CD4-positive, alpha-beta T cell treated with Interleukin-4 for 4 hours (primary cell): ENCODE measurements at regions not wholly inside any gene's neighbourhood (a gene's known extent, or its start where the extent isn't known, plus 50 kb on each side); places are given as distances from the start of the nearest gene placed in this dataset.
"Not testable (repeated sequence)": the region's sequence is repeated elsewhere in the genome, so short reads cannot be mapped to it uniquely, and the experiment has no call there.

Experiments used
- DNase-seq: peaks from one replicate; pipeline ENCODE4 v3.0.0-alpha.2; 2020

DNA sequence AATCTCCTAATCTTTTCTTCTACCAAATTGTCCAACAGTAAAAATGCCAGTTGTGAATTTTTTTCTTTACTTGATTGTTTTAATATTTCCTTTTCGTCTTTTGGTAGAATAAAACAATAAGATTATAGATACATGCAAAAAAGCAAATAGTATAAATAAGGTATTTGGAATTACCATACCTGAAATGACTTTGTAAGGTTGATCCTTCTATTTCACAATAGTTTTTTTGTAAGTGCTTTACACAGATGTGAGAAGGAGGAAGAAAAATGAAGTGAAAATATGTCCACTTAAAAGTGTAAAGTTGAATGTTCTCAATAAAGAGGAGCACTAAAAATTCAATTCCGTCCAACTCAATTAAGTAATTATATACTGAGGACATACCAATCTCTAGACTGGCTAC lies 457.6 kb downstream of the UTRN start:
- DNase-seq, result no peak

DNA sequence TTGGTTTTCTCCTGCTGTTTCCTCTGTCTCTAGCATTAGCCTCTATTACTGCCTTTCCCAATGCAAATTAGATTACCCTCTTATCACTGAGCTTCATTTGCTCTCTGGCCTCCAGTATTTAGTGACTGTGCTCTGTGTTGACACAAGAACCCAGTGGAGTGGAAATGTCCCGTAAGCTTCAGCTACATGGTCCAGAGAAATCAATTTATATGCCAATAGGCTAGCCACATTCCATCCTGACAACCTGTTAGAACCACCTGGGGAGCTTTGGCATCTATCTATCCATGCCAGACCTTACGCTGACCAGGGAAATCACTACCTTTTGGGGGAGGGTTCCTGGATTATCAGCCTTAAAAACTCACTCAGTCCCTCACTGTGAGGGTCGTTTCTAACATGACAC lies 459.6 kb downstream of the UTRN start:
- DNase-seq, result no peak

DNA sequence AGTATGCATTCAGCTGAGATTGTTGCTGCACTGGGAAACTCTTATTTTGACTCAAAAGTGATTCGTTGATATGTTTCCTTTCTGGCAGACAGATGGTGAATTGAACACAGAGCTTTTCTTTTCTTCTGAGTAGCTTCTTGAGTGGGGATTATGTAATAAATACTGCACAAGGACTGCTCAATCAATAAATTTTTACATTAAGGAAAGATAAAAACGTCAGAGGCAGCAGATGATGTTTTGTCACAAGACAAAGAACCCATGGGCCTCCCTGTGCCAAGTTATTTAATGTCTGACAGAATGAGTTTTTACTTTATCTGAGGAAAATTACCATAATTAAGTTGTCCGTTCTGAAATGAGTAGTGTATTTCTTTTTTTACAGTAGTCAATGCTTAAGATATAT lies 460.3 kb downstream of the UTRN start:
- DNase-seq, result no peak

DNA sequence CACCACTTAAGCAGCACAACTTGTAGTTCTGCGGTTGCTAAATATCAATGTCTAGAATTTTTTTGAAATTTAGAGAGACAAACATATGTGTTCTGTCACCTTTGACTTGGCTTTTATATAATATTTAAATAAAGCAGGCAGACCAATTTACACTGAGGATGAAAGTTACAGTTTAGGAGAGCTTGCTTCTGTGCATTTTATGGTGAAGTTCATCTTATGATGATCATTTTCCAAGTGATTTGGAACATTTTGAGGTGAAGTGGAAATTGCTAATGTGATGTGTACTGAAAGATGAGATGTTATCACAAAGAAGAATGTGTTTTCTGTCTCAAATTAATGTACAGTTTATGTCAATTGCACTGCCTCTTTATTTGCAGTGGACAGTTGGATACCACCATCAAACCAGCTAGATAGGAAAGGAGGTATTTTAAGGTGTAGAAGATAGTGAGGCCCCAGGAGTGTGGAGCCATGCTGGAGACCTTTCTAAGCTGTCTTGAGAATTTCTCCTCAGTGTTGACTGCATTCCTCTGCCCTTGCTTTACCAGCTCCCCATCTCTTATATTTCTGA lies 461.9 kb downstream of the UTRN start:
- DNase-seq, result no peak

DNA sequence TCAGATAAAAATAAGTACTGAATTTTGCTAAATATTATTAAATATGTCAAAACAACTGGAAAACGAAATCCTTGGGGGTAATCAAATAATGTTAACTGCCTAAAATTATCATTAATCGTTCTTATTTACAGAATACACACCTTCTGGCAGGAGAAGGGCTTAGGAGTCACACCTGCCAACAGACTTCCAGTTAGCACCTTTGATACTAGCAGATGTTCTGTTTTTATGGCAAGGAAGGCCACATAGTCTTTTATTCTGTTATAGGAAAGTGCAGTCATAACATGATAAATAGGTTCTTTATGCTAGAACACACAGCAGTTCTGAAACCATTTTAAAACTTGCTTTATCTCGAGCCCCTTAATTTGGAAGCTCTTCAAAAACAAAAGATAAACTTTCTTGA lies 464.1 kb downstream of the UTRN start:
- no peak for DNase-seq

DNA sequence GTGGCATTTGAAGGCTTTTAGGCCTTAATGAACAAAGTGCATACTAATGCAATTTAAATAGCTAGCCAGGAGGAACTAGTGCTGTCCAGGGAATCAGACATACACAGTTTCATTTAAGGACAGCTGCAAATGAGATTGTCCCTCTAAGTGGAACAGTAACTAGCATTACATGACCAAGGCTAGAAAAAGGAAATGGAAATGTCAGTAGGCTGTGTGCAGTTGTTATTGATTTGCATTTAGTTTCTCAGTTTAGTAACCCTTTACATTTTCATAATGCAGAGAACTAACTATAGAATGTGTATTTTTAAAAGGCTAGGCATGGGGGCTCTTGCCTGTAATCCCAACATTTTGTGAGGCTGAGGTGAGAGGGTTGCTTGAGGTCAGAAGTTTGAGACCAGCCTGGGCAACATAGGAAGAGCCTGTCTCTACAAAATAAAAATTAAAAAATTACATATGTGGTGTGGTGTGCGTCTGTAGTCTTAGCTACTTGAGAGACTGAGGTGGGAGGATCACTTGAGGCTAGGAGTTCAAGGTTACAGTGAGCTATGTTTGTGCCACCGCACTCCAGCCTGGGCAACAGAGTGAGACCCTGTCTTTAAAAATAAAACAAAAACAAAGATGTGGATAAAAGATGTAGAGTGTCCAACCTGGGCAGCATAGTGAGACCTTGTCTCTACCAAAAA lies 468.0 kb downstream of the UTRN start:
- no peak for DNase-seq

DNA sequence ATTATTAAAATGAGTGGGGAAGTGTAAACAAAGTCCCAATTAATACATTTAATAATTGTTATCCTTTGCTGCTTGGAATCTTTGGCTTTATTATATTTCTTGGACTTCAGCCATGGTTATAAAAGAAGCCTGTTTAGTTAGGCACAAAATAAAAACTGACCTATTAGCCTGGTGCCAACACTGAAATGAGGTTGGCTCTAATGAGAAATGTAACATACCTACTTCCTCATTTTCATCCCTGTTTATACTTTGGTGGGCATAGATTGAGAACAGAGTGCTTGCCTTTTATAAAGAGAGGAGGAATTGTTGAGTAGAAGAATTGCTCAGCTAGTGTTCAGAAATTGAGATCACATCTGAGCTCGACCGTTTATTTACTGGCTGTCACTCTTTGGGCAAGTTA lies 471.3 kb downstream of the UTRN start:
- no peak for DNase-seq

DNA sequence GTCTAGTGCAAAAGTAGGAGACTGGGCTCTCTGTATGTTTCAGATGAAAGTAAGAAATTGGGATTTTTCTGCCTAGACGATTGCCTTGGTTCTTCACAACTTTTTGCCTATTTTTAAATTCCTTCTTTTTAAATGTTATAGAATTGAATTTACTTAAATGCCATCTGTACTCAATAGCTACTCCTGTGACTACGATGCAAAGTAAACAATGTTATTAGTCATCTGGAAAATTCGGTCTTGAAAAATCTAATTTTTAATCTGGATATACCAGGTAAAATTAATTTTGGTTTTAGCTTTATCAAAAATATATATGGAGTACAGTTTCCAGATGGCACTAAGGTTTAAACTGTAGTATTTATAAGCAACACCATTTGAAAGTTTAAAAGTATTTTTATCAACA lies 472.2 kb downstream of the UTRN start:
- DNase-seq, result no peak

DNA sequence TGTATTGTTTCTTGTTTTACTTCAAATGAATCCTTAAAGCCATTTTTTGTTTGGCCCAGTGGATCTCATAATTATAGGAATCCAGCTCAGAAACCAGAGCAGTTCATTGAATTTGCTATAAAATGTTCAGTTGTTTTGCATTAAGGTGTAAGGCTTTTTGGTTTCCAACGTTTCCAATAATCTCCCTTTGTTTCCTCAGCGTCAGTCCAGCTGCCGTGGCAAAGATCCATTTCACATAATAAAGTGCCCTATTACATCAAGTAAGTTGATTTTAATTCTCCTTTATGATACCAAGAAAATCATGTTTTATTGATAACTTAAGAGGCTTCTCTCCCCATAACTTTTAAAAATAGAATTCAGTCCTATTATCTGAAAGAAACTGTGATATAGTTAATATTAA lies 472.6 kb downstream of the UTRN start:
- no peak for DNase-seq

DNA sequence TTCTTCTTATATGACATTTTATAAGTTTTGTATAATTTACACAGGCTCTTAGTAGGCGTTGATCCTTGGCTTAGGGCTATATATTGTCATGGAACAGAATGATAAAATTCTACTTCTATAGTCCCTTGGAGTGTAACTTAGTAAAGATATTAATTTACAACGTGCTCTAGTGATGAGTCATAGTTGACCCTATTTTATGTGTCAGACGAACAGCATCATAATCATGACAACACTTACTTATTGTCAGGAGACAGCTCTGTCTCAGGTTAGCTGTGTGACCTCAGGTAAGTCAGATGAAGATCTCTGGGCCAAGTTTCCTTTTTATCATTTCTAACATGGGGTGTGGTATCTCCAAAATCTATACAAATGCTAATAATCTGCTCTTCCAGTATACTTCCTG lies 473.5 kb downstream of the UTRN start:
- peak; percentile 4 for DNase-seq

DNA sequence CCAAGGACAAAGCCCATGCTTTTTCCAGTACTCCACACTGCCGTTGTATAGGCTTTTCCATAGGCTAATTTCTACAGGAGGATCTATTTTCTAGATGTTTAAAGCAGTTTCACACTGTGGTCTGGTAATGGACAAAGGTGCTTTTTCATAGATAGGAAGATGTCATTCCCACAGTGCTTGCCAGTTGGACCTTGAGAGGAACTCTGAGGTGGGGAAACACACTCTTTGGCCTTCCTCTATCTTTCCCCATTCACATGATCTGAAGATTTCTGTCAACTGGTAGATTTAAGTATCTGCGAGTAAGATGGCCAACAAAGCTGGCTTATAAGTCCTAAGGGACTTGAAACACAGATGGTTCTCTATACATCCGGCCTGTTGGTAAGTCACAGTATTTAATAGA lies 477.3 kb downstream of the UTRN start:
- DNase-seq, result no peak

DNA sequence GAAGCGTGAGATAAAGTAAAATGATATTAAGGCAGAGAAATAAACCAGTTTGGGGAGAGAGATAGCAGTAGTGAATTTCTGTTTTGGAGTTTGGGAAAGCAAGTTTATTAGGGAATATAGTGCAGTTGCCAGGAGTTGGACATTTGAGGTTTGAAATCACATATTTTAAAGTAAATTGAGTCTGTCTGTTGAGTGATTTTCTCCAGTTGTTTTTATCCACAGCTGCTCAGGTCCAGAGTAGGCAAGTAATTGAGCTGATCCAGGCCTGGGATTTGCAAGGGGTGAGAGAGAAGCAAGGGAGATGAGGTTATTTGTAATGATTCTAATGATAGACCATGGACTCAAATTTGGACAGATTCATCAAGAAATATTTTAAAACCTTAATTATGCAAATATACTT lies 481.9 kb downstream of the UTRN start:
- DNase-seq, result no peak

DNA sequence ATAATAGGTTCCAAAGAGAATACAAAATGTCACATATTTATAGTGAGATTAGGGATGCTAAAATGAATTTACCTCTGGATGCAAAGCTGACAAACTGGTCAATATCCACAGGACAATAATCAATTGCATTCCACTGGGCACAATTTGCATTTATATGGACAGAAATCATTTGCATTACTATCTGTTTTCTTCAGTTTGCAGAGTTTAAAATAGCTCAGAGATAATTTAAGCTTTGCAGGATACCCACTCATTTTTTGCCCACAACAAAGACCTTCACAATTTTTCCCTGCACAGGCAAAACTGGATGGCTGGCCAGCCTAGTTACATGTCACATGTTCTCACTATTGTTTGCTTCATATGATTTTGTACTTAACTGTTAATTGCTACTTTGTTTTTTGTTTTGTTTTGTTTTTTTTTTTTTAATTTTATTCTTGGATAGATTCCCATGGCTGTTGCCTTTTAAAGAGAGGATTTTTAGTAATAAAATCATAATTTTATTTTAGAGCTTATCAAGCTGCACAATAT lies 483.5 kb downstream of the UTRN start:
- no peak for DNase-seq

DNA sequence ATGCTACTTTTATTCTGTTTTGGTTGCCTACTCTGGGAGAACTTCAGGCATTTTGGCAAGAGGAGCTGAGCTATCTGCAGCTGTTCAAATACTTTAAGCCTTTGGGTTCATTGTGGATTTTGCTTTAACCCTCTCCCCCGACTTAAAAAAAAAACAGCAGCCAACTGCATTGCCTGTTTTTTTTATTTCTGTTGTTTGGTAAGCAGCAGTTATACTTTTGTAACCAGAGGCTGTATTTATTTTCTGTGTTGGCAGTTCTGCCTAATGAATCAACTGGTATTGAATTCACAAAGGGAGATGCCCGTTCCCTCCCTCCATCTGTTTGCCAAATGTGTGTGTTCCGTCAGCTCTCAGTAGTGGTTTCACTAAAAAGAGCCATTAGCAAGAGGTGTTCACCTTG lies 484.0 kb downstream of the UTRN start:
- DNase-seq, result no peak

DNA sequence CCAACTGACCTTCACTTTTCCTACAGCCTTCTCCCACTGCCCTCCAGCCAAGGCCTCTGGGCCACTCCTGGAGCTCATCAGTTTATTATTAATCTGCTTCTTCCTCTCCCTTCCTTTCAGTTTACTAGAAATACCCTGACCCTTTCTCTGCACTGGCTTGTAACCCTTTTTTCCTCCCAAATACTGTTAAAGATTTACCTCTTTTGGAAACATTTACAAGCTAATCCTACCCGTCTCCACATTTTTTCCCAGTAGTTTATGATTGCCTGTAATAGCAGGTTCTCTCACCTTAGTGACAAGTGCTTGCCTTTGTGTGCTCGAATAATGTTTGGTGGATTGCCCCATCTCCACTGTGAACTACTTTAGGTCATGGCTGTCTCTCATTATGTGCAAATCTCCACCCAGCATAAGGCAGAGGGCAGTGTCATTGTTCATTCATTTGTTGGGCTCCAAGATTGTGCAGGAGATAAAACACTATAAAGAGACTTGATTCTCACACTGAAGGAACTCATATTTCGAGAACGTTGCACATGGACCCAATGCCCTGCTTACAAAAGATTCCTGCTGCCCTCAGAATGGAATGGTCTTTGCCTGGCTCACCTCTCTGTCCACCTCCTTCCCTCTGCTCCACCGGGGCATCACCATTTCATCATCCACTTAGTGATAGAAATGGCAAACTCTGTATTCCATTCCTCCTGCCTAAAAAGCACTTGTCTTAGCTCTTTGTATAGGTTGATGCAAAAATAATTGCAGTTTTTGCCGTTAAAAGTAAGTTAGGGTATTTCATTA lies 491.1 kb downstream of the UTRN start:
- no peak for DNase-seq

DNA sequence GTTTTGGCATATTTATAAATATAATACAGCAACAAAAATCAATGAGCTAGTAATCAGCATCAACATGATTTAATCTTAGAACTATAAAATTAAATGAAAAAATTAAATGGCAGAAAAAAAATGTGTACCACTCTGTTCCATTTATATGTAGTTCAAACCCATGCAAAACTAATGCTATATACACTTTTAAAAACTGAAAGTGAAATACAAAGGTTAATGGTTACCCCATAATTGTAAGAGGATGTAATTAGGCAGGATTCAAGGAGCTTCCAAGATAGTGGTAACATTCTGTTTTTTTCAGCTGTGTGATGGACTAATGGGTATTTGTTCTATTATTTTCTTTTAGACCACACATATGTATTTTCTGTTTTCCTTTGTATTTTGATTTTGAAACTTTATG lies 492.1 kb downstream of the UTRN start:
- no peak for DNase-seq

DNA sequence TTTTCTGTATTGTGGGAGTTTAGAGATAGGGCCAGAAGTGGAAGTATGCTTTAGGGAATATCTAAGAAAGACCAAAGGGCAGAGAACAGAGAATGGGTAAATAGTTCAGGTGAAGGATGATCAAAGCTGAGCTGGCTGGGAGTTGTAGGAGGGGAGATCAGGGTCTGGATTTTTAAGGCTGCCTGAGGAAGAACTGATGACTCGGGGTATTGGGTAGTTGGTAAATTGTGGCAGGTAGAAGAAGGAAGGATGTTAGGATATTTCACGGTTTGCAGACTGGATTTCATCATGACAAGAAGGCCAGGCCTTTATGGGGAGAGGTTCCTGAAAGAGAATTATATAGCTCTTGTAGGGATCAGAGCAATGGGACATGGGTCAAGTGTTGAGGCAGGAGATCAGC lies 492.9 kb downstream of the UTRN start:
- no peak for DNase-seq

DNA sequence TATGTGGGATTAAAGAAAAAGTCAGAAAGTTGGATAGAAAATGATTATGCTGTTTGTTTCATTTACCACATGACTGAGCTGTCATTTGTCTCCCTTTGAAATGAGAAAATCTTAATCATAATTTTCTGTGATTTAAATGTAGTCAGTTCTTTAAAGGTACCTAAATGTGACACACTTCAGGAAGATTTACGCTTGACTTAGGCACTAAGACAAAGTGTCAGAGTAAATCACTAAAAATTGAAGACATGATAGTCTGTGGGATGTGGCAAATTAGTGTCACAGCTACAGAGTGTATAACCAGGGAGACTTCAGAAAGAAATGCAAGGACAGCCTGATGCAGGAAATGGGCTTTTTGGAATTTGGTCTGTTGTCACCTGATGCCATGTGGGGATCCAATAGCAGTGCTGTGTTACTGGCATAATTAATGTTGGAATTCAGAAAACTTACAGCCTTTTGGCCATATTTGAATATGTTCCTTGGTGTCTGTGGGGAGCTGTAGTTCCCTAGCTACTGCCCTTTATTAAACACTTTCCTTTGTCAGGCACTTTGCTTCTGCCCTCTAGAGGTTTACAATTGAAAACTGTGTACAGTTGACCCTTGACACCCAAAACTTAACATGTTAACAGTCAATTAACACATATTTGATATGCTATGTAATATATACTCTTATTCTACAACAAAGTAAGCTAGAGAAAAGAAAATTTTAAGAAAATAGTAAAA lies 493.8 kb downstream of the UTRN start:
- no peak for DNase-seq

DNA sequence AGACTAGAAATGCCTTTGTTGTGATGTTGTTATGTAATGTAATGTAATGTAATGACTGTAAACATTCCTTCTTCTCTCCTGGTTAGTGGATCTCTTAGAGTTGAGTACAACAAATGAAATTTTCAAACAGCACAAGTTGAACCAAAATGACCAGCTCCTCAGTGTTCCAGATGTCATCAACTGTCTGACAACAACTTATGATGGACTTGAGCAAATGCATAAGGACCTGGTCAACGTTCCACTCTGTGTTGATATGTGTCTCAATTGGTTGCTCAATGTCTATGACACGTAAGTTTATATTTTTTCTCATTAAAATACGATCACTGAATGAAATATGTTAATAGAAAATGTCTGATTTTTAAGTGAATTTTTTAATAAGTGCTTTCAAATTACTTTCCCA lies 496.7 kb downstream of the UTRN start:
- no peak for DNase-seq

DNA sequence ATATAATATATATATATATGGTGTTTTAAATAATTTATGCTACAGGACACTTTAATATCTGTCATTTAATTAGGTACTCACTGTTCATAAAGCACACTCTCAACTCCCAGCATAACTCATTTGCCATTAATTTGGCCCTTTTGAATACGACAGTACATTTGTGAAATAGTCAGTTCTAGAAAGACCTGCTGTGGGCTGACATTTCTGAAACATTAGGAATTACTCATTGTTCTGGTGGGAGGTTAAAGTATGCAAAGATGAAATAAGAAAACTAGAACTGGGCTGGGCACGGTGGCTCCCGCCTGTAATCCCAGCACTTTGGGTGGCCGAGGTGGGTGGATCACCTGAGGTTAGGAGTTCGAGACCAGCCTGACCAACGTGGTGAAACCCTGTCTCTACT lies 497.5 kb downstream of the UTRN start:
- no peak for DNase-seq

DNA sequence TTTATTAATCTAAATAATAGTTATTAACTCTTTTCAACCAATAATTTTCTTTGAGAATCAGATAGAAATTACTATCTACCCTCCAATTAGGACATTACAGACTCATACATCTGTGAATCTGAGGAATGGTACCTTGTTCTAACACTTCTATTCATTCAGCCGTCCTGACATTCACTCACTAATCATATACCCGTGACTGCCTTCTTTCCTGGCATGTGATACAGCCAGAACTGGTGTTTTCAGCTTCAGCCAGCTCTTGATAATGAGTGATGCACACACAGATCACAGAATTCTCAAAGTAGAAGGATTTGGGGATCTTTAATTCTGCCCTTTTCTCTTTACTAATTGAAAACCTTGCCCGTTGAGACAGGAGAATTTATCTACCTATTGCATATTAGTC lies 499.9 kb downstream of the UTRN start:
- DNase-seq, result no peak

DNA sequence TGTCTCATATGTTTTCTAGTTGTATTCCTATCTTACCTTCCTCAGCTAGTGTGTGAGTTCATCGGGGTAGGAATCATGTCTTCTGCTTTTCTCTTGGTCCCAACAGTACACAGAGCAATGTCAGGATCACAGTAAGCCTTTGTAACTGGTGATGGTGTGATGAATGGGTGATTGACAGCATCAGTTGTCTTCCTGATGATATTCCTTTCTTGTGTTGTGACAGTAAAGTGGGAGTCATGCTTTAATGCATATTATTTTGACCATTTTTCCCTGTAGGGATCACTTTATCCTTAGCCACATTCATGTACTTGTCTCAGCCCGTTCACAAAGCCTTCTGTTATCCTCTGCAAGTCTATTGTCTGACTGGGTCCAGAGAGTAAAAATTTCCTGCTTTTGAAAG lies 501.7 kb downstream of the UTRN start:
- no peak for DNase-seq

DNA sequence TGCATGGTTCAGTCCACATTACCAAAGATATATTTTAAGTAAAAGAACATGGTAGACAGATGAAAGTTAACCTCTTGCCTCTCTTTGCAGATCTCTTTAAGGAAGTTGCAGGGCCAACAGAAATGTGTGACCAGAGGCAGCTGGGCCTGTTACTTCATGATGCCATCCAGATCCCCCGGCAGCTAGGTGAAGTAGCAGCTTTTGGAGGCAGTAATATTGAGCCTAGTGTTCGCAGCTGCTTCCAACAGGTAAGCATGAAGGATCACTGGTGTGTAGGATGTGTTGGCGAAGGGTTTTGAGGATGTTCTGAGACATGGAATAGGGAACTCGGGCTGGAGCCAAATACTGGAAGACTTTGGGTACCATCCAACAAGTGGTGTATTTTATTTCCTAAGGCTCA lies 508.6 kb downstream of the UTRN start:
- DNase-seq, result no peak

DNA sequence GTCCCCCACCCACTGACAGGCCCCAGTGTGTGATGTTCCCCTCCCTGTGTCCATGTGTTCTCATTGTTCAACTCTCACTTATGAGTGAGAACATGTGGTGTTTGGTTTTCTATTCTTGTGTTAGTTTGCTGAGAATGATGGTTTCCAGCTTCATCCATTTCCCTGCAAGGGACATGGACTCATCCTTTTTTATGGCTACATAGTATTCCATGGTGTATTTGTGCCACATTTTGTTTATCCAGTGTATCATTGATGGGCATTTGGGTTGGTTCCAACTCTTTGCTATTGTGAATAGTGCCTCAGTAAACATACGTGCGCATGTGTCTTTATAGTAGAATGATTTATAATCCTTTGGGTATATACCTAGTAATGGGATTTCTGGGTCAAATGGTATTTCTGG lies 509.9 kb downstream of the UTRN start:
- not testable (repeated sequence) for DNase-seq
